ENCODE measurements at regions not wholly inside any gene's neighbourhood (a gene's known extent, or its start where the extent isn't known, plus 50 kb on each side); places are given as distances from the start of the nearest gene placed in this dataset.
"Not testable (repeated sequence)": the region's sequence is repeated elsewhere in the genome, so short reads cannot be mapped to it uniquely, and the experiment has no call there.

DNA sequence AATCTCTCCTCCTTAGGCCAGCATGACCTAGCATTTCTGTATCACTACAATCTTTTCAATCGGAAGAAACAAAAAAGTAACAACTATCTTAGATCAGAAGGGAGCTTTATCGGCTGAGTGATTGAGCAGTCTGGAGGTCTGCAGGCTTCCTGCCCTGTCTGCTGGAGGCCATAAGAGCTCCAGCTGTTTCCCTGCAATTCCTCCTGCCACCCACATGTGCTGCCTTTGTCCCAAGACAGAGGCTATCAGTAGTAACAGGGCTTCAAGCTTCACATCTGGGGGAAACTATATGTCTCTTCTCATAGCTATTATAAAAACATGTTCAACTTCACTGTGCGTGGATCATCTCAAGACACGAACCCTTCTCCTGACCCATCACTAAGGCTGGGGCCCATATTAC is 70.1 kb upstream of the VWC2 start:
- DNase-seq: no peak

DNA sequence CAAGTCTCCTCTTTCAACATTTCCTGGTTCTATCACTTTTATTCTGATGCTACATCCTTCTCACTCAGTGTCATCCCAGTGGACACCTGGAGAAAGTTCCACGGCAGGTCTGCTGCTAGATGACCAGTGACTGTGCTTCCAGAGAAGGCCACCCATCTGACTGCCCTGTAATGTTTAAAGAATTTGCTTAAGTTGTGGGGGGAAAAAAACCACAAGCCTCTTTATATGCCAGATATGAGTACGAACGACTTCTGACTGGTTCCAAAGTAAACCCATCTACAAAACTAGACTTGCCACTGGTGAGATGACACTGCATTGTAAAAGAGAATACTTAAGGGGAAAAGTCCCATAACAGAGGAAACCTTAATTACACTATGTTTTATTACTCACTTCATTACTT is 69.6 kb upstream of the VWC2 start:
- DNase-seq: no peak

DNA sequence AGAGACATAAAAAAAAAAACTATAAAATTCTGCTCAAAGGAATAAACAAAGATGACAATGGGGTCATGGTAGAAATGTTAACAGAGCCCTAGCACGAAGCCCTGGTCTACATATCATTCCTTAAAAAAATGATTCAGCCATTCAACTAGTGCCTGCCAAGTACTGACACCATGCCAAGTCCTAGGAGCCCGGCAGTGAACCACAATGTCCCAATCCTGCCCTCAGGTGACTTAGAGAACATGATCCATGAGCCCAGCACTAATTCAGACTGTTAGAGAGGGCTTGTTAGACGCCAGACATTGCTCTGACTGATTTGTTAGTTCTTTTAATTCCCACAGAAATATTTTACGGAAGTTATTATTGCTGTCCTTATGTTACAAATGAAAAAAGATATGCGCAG is 67.3 kb upstream of the VWC2 start:
- DNase-seq: no peak

- no peak for DNase-seq
These were observed 65.5 kb upstream of the VWC2 start for GRCh38 chr7:49707891-49708290.

DNA sequence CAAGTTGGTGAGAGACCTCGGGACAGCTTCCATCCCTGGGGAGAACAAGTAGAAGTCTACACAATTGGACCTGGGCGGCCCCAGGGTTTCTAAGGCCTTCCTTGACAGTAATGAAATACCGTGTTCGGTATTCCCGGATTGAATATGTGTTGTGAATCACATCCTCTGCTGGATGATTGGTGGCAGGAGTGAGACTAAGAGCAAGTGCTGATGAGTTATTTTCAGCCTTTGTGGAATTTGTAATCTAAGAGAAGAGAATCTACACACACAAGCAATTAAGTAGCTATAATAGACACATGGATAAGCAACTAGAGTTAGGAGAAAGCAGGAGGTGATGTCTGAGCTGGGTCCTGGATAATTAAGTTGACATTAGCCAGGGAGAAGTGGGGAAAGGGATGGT is 64.8 kb upstream of the VWC2 start:
- DNase-seq: no peak

DNA sequence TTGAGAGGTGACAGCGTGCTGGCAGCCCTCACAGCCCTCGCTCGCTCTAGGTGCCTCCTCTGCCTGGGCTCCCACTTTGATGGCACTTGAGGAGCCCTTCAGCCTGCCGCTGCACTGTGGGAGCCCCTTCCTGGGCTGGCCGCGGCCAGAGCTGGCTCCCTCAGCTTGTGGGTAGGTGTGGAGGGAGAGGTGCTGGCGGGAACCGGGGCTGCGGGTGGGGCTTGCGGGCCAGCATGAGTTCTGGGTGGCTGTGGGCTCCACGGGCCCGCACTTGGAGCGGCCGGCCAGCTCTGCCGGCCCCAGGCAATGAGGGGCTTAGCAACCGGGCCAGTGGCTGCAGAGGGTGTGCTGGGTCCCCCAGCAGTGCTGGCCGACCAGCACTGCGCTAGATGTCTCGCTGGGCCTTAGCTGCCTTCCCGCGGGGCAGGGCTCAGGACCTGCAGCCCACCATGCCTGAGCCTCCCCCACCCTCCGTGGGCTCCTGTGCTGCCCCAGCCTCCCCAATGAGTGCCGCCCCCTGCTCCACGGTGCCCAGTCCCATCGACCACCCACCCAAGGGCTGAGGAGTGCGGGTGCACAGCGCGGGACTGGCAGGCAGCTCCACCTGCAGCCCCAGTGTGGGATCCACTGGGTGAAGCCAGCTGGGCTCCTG is 62.2 kb upstream of the VWC2 start:
- DNase-seq: not testable (repeated sequence)

DNA sequence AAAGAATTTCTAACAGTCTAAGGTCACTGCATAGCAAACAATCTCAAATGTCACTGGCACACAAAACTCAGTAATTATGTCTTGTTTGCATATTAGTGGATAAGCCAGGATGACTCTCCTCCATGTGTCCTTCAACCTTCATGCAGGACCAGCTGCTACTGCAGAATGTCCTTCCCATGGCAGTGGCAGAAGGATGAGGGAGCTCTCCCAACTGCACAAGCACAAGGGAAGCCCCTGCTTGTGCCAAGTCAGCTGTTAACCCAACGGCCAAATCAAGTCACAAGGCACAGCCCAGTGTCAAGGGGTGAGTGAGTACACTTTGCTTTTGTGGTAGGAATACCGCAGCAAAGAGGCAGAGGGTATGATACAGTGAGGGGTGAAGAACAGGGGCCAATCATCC is 59.3 kb upstream of the VWC2 start:
- no peak for DNase-seq

- no peak for DNase-seq
These were observed 58.0 kb upstream of the VWC2 start for GRCh38 chr7:49715486-49715885.

DNA sequence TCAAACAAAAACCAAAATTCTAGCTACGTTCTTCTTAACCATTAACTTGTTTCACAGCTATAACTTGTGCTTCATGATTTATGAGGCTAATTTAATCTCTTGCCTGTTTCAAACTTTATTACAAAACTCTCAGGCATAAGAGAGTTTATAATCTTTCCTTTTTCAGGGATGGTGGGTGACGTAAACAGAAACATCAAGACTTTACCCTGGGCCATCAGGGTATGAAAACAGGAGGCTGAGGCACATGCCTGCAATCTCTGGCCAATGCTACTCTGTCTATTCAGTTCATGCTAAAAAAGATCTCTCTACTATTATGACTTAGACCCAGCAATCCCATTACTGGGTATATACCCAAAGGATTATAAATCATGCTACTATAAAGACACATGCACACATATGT is 55.9 kb upstream of the VWC2 start:
- no peak for DNase-seq

DNA sequence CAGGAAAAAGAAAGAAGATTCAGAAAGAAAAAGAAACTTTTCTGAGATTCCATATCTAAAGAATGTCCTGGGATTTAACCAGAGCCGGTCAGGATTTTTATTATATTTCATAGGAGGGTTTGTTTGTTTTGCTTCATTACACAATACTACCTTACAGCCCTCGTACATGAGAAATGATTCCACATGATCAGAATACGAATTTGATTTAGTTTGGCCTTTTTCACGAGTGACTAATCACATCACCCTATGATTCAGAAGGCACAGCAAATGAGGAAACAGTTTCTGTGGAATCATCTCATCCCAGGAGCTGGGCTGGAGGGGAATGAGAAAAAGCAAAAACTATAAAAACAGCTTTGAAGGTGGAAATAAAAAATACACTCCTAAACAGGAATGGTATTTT is 54.7 kb upstream of the VWC2 start:
- no peak for DNase-seq

GRCh38 chr7:49721441-49721840 is 52.0 kb upstream of the VWC2 start:
- no peak for DNase-seq

Measured in right hindlimb (tissue), 1 donor.